ENCODE measurements at regions not wholly inside any gene's neighbourhood (a gene's known extent, or its start where the extent isn't known, plus 50 kb on each side); places are given as distances from the start of the nearest gene placed in this dataset.

DNA sequence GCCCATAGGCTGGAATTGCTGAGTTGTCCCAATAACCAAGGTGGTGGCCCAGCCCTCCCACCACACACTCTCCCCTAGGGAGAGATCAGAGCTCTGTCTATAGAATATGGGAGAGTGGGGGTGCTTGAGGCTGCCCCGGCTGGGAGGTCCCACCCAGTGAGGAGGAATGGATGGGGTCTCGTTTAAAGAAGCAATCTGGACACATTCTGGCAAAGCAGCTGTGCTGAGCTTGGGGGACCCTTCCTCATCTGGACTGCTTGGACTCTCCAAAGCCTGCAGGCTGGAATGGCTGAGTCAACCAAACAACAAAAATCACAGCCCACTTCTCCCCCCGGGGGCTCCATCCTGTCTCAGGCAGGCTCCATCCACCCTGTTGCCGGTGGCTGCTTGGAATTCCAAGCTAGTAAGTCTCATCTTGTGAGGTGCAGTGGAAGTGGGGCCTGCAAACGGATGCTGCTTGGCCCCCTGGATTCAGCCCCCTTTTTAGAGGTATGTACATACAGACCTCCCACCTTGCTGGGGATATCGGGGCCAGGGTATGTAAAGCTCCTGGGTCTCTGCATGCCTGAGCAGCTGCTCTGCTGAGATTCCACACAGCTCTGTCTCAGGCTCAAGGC is 67.1 kb upstream of the FAM78B start:
- peaks cover 3% of the 10 kb centered on the region in 2 experiments; a peak in 3 of 4 replicates for H3K4me1 Mint-ChIP-seq

More for the DNA sequence above, 67.1 kb upstream of the FAM78B start:
- peaks cover 11 to 12% of the 10 kb centered on the region in 2 experiments; a peak in 4 of 5 replicates for H3K9me3 Mint-ChIP-seq
- H2AFZ ChIP-seq (ENCODE audit: low read length) = no peak overlapping the region
- H2BK15ac ChIP-seq (ENCODE audit: low read depth, low read length) = no peak overlapping the region
- no peak overlapping the region for H2BK120ac ChIP-seq (ENCODE audit: low read depth, low read length, poor library complexity, severe bottlenecking)
- H3K56ac ChIP-seq (ENCODE audit: insufficient read length, low read depth, low read length) = no peak overlapping the region
- H3K27me3 Mint-ChIP-seq (ENCODE audit: low read depth) = peaks cover 6% of the 10 kb centered on the region; the same call in 1 of the 2 replicates
- no peak overlapping the region for H2BK5ac ChIP-seq (ENCODE audit: insufficient read length, low read length)
- DNase-seq = no peak
- H3K36me3 Mint-ChIP-seq (ENCODE audit: insufficient read depth in 1 of 3, low read depth in 3 of 3) = no peaks in the 10 kb centered on the region; a peak in 1 of 7 replicates
- H2BK20ac ChIP-seq (ENCODE audit: low read depth, low read length, poor library complexity, severe bottlenecking) = no peak overlapping the region
- H4K5ac ChIP-seq (ENCODE audit: insufficient read length, low read depth, low read length) = no peak overlapping the region
- no peaks in the 10 kb centered on the region for H3K9me3 ChIP-seq (ENCODE audit: control insufficient read depth, low read depth, low read length)
- no peak overlapping the region for H3K27ac ChIP-seq (ENCODE audit: insufficient read length, low read depth, low read length)
- no peaks in the 10 kb centered on the region for H3K79me2 ChIP-seq (ENCODE audit: insufficient read depth, low read length)
- H3K9ac ChIP-seq (ENCODE audit: extremely low read depth, insufficient read length, low read length) = no peak overlapping the region
- H4K91ac ChIP-seq (ENCODE audit: insufficient read length, low read depth, low read length) = no peak overlapping the region
- no peak overlapping the region for H3K27ac Mint-ChIP-seq
- H3K4me2 ChIP-seq (ENCODE audit: insufficient read depth, insufficient read length, low read length) = no peak overlapping the region
- H3K14ac ChIP-seq (ENCODE audit: insufficient read depth, low read length) = no peak overlapping the region
- no peak overlapping the region for H3K4ac ChIP-seq (ENCODE audit: low read depth, low read length)
- H2AK5ac ChIP-seq (ENCODE audit: insufficient read length, low read length) = no peak overlapping the region
- H3T11ph ChIP-seq (ENCODE audit: low read length) = no peak overlapping the region
- H3K23ac ChIP-seq (ENCODE audit: insufficient read length, low read depth, low read length) = no peak overlapping the region
- WGBS (ENCODE audit: extremely low coverage, insufficient read length, low lambda C conversion rate) = no CpG with 5 or more reads among the region's 6 CpGs
- no peak overlapping the region for H3K4me3 Mint-ChIP-seq
- no peak overlapping the region for H4K8ac ChIP-seq (replicated peaks; ENCODE audit: insufficient read length, low read depth, low read length)
- H4K20me1 ChIP-seq (ENCODE audit: control insufficient read depth, insufficient read depth, insufficient read length) = no peaks in the 10 kb centered on the region
- no peaks in the 10 kb centered on the region for H3K79me1 ChIP-seq (ENCODE audit: insufficient read depth, low read depth, low read length, poor library complexity, severe bottlenecking)
- H3K23me2 ChIP-seq (ENCODE audit: insufficient read length, low read depth, low read length, poor library complexity, severe bottlenecking) = no peaks in the 10 kb centered on the region
- no peaks in the 10 kb centered on the region for H3K27me3 ChIP-seq (ENCODE audit: insufficient read depth, low read length)
- TF ChIP-seq, protein P1, sequence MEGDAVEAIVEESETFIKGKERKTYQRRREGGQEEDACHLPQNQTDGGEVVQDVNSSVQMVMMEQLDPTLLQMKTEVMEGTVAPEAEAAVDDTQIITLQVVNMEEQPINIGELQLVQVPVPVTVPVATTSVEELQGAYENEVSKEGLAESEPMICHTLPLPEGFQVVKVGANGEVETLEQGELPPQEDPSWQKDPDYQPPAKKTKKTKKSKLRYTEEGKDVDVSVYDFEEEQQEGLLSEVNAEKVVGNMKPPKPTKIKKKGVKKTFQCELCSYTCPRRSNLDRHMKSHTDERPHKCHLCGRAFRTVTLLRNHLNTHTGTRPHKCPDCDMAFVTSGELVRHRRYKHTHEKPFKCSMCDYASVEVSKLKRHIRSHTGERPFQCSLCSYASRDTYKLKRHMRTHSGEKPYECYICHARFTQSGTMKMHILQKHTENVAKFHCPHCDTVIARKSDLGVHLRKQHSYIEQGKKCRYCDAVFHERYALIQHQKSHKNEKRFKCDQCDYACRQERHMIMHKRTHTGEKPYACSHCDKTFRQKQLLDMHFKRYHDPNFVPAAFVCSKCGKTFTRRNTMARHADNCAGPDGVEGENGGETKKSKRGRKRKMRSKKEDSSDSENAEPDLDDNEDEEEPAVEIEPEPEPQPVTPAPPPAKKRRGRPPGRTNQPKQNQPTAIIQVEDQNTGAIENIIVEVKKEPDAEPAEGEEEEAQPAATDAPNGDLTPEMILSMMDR (conservative IDR thresholded peaks at IDR 0.05) = no peak
- no peaks in the 10 kb centered on the region for H3K4me1 ChIP-seq (ENCODE audit: insufficient read depth, low read length)
- no peak overlapping the region for H2BK12ac ChIP-seq (ENCODE audit: insufficient read length, low read depth, low read length)
- H3K18ac ChIP-seq (ENCODE audit: insufficient read length, low read depth, low read length) = no peak overlapping the region

Measured in H9 (cell line).